ENCODE measurements at regions not wholly inside any gene's neighbourhood (a gene's known extent, or its start where the extent isn't known, plus 50 kb on each side); places are given as distances from the start of the nearest gene placed in this dataset.

DNA sequence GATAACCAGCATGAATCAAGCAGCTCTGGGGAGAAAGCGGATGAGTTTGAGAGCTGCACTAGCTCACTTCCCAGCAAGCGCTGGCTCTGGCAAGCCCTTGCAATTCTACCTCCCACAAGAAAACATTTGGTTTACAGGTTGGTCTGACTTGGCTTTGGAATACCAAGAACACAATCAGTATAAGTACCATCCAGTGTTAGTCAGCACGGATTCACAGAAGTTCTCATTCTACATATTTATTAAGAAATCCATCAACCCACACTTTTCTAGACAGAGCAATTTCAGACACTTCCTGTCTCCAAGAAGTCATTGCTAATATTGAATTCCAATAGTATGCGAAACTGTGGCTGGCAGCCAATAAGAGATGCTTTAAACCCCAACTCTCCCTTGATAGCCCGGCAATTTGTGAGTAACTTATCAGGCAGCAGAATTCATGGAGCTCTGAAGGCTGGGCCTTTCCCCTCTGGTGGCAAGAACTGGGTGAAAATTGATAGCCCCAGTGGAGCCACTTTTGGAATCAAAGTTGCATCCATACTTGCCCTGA, 59.4 kb upstream of the WASF3 start:
- no peak for TF ChIP-seq GABPA (IDR thresholded peaks at IDR 0.05; ENCODE audit: low read depth)
- TF ChIP-seq, protein P1, sequence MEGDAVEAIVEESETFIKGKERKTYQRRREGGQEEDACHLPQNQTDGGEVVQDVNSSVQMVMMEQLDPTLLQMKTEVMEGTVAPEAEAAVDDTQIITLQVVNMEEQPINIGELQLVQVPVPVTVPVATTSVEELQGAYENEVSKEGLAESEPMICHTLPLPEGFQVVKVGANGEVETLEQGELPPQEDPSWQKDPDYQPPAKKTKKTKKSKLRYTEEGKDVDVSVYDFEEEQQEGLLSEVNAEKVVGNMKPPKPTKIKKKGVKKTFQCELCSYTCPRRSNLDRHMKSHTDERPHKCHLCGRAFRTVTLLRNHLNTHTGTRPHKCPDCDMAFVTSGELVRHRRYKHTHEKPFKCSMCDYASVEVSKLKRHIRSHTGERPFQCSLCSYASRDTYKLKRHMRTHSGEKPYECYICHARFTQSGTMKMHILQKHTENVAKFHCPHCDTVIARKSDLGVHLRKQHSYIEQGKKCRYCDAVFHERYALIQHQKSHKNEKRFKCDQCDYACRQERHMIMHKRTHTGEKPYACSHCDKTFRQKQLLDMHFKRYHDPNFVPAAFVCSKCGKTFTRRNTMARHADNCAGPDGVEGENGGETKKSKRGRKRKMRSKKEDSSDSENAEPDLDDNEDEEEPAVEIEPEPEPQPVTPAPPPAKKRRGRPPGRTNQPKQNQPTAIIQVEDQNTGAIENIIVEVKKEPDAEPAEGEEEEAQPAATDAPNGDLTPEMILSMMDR (IDR thresholded peaks at IDR 0.05; ENCODE audit: insufficient read depth, low read length): no peak
